ENCODE measurements at regions not wholly inside any gene's neighbourhood (a gene's known extent, or its start where the extent isn't known, plus 50 kb on each side); places are given as distances from the start of the nearest gene placed in this dataset.

- TF ChIP-seq CTCF (IDR thresholded peaks at IDR 0.05) (peak in 4 of 5 experiments; percentile 18 to 54 (median 37)), POLR2AphosphoS5 (IDR thresholded peaks at IDR 0.05) (no peak)
Observed at GRCh38 chr9:89919171-89919681, 314.4 kb downstream of the GADD45G start.
